HG03060 (cell line): ENCODE measurements at regions not wholly inside any gene's neighbourhood (a gene's known extent, or its start where the extent isn't known, plus 50 kb on each side); places are given as distances from the start of the nearest gene placed in this dataset.

Experiments used
- ATAC-seq: cut with Tn5 transposase; IDR thresholded peaks from one replicate; pipeline ENCODE4 v1.9.1; 2021; ENCODE audit warnings: low read depth, moderate number of reproducible peaks; ENCODE audit not compliant: unreplicated experiment

DNA sequence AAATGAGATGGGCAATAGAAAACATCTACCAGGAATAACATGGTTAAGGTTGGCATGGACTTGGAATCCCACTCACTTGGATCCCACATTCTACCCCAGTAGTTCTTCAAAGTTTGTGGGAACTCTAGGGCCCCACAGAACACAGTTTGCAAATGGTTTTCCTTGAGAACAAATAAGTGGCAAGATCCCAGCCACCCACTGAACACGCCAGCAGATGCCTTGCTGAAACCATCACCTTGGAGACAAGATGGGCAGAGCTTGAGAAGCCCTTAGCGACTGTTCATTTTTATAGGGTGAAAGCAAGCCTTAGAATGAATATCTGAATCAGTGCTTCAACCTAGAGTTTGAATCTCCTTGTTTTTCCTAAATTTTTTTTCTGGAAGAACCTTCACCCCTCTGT, 349.1 kb downstream of the RPS24 start:
- ATAC-seq = no peak

DNA sequence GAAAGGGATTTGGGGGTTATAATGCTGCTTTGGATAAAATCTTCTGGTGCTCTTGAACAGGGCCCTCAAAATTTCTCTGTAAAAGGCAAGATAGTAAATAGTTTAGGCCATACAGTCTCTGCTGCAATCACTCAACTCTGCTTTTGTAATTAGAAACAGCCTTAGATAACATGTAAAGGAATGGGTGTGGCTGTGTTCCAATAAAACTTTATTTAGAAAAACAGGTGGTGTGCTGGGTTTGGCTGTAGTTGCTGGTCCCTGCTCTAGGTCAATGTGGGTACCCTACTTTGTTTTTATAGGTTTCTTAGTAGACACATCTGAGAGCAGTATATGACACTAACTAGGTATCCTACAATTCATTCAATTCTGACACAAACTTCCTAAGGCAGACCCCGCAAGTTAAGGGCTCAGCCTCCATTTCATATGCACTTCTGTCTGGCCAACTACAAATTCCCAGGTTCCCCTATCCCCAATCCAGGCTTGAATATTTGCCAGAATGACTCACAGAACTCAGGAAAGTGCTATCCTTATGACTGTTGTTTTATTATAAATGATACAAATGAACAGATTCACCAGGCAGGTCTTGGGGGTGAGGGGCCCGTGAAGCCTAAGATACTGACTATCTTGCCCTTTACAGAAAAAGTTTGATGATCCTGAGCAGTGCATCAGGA, 349.9 kb downstream of the RPS24 start:
- ATAC-seq = no peak

DNA sequence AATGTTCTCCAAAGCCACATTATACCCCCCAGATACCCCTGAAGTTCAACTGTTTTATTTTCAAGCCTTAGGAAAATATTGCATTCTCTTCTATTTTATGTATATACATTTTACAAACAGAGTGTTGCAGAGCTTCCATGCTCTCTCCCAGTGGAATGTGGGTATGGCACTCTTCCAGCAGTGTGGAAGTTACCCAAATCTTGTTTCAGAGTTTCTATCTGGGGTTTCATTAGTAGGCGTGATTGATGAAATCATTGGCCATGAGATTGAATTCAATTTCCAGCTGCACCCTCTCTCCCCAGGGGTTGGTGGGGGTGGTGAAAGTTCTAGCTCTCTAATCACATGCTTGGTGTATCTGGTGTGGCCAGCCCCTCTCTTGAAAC, 350.4 kb downstream of the RPS24 start:
- ATAC-seq = no peak

DNA sequence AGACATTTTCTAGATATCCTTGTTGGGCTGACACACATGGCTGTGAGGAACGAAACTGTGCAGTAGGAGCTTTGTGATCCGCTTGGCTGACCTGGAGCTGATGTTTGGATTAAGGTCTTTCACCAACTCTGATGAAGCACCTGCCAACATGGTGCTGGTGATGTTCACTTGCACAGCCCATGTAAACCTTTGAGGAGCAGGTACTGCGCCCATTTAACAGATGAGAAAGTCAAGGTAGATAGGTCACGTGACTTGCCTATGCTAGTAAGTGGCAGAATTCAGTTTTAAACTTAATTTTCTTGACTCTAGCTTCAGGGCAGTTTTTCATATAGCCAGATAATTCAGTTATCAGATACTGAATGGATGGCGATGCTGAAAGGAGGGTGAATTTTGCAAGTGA, 351.9 kb downstream of the RPS24 start:
- no peak for ATAC-seq

DNA sequence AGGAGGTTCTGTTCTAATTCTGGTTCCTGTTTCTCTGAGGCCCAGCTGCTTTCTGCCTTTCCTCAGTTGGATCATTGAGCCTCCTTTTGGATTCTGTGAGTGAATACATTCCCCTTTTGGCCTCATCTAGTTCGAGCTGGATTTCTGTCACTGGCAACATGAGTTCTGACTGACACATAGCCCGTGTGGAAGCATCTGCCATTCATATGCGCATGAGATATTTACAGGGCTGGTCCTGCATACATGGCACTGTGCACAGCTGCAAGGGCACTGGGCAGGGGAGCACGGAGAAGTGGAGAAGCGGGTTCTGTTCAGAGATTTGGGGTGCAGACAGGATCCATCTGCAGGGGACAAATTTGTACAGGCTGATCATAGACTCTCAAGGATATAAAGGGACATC, 352.8 kb downstream of the RPS24 start:
- no peak for ATAC-seq

DNA sequence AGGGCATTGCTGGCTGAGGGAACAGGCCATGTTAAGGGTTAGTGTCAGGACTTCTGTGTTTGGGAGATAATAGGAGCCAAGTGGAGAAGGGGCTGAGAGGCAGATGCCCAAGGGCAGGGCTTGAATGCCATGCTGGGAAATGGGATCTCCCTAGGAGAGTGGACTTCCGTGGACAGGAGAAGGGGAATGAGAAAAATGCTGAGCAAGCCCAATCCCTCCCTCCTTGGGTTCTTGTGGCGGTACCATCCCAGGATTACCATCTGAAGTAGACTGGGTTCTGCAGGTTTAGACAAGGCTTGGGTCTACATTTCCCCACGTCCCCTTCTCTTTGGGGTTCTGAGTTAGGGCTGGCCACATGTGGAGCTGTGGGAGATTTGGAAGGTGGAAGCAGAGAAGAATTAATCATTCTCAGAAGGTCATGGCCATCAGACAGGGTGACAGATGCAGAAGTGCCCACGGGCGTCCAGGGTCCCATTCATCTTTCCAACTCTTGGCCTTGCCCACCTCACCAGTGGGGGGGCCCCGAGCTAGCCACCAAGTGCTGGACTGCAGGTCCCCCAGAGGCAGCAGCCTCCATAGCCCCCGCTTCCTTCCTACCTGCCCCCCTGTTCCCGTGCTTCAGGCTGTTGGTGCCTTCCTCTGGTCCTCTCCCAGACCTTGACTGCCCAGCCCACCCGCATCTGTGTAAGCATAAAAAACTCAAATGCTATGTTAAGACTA, 354.8 kb downstream of the RPS24 start:
- no peak for ATAC-seq

DNA sequence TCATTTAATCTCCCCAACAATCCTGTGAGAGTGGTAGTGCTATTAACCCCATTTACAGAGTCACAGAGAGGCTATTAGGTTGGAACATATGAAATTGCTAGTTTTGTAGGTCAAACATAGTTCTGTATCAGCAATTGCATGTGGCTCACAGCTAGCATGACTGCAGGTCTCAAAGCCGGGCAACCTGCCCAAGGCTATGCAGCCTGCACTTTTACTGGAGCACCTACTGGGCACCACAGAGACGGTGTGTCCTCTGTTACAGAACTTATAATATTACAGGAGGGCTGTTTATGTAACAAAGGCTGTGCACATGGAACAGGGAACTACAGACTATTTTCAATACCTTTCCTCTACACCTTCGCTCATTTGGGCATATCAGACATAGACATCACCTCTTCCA, 355.8 kb downstream of the RPS24 start:
- no peak for ATAC-seq

DNA sequence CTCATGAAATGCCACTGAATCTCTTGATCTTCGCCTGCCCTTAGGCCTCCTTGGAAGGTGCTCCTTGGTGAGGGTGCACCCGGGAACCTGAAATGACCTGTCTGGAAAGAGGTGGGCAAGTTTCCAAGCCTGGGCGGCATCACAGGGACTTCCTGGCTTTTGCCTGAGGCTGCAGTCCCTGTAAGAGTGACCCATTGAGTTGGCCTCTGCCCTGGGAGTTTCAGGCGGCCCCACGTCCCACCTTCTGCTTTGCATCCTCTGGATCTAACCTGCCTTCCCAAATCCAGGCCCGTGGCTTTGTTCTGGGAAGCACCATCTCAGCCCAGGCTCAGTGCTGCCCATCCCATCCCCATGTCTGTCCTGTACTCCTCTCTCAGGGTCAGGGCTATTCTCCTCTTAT, 356.4 kb downstream of the RPS24 start:
- no peak for ATAC-seq

DNA sequence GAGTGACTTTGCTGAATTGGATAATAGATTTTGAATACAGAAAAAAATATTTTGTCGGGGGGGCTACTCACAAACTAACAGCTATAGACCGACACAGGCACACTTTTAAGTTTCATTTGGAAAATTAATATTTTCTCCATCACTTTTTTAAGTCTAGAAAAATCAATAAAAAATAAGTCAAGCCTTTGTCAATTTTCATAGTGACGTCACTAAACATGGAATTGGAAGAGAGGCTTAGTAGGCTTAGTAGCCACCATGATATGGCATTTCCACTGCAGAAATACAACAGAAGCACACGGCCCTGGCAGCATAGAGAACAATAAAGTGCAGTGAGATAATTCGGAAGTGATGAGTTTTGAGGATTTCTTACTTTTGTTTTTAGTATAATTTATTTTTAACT, 357.2 kb downstream of the RPS24 start:
- ATAC-seq = no peak

DNA sequence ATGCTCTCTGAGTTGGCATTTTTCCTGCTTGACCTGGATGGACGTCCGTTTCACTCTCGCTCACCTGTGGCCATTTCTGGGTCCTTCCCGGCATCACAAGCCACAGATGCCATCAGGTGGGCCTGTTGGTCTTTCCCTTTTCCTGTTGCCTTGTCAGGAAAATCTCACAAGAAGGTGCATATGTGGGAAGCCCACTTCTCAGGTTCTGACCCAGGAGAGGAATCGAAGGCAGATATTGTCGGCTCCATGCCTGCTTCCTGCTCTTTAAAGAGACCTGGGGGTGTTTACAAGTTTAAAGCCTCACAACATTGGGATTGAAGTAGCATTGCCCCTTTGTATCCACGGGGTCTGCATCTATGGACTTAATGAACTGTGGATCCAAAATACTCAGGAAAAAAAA, 357.9 kb downstream of the RPS24 start:
- no peak for ATAC-seq

DNA sequence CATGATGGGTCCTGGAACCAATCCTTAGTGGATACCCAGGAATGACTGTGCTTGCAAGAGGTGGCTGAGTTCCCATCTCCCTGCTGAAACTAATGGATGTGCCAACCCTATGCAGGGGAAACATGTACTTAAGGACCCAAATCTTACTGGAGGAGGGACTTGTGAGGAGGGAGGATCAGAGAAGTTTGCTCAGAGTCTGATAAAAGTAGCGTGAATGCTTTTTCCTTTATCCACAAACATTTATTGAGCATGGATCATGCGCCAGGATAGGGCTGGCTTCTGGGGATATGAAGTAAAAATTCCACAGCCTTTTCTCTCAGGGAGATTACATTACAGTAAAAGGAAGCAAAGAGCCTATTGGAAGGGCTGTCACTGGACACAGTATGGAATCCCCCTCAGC, 358.5 kb downstream of the RPS24 start:
- no peak for ATAC-seq

DNA sequence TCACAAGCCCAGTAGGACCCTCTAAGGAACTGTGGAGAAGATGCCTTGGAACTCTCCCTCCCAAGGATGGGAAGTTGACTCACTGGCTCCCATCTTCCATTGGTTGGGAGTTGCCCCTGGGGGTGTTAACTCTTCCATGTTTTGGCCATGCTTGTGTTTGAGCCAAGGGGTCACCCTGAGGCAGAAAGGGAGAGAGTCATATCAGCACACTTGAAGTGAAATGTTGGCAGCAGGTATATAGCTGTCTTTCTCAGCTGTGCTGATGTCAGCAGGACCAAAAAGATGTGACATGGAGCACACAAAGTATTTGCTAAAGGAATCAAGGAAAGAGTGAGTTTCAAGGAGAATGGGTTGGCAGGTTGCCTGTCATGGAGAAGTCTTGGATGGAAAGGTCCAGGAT, 359.4 kb downstream of the RPS24 start:
- ATAC-seq = no peak

DNA sequence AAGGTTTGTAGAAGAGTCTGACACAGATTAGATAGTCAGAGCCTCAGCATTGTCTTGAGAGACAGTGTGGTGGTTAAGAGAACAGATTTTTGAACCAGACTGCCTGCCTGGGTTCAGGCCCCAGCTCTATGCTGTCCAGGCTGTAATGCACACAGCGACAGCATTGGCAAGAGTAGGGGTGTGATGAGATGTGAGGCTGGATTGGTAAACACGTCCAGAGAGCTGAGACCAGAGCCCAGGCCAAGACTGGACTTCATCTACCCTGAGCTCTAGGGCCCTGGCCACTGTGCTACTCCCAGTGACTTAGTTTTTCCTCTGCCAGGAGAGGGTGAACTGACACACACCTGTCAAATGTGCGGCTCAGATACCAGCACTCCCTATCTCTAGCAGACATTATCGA, 360.4 kb downstream of the RPS24 start:
- no peak for ATAC-seq

DNA sequence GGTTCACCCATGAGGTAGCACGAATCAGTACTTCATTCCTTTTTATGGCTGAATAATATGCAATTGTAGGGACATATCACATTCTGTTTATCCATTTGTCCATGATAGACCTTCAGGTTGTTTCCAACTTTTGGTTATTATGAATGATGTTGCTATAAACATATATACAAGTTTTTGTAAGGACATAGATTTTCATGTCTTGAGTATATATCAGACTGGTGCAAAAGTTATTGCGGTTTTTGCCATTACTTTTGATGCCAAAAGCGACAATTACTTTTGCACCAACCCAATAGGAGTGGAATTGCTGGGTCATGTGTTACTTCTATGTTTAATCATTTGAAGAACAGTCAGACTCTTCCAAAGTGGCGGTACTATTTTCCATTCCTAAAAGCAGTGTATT, 361.5 kb downstream of the RPS24 start:
- ATAC-seq = no peak

DNA sequence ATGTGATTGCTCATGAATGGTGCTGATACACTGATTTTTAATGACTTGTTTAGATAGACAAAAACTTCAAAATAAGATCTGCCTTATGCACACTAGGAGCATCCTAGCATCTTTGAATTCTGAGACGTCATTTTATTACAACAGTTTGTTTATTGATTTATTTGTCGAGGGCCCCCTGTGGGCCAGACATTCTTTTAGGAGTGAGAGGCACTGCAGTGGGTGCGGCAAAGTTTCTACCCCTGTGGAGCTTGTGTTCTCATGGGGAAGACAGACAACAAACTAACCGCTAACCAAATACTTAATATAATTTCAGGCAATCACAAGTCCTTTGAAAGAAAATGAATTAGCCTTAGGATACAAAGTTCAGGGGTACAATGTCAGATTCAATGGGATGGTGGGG, 363.1 kb downstream of the RPS24 start:
- ATAC-seq = no peak

DNA sequence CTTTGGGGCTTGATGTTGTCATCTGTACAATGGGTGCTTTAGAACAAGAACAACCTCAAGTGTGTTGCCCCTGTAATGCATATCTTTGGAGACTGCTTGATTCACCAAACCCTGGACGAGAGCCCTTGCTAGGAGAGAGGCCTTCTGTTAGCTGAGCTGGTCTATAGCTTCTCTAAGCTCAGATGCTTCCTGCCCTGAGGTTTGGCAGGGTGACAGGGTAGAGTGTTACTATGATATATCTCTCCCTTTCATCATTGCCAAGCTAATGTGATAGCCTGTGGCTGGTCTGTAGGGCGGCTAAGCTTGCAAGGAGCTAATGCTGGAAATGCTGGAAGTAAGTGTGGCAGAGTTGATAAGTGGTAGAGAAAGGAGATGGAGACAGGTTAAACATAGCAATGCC, 364.1 kb downstream of the RPS24 start:
- ATAC-seq = no peak

DNA sequence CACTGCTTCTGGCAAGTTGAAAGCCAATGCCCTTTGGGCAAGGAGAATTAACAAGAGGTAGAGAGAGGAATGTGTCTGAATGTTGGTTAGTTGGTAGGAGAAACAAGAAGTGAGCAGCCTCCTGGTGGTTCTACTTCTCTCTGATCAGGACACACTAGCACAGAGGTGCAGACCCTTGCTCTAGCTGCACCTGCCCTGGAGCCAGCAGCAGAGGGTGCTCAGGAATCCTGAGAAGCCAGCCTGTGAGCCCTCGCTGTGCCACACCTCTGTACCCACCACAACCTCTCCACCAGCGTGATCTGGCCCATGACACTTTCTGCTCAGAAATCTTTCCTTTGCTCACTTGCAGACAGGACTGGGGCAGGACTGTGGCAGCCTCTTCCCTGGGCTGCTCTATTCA, 364.7 kb downstream of the RPS24 start:
- ATAC-seq = no peak

DNA sequence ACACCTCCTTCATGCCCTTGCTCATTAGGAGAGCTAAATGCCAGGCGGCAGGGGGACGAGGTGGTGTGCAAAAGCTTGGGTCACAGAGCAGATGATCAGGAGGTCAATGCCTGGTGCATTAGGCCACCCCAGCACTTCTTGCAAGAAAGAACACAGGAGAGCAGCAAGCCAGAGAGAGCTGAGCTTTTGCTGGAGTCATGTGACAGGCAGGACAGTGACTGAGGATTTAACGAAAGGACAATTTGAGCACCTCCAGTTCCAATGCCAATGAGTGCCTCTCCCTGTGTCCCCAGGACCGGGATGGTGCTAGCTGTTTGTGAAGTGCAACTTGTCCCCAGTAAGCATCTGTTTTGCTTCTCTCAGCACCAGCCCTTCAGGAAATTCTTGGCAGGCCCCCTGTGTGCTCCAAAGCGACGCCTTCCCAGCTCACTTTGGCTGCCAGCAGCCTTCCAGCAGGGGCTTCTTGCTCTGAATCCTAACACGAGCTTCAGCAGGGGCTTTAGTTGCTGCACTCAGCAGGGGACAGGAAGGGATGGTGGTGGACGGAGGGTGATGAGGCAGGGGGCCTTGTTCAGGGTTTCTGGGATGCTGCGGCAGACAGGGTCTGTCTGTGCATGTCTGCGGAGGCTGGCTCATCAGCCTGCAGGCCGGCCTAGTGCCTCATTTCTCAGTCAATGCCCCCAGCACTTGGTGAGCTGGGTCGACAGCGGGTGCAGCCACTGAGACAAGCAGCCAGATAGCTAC, 368.1 kb downstream of the RPS24 start:
- ATAC-seq = no peak

DNA sequence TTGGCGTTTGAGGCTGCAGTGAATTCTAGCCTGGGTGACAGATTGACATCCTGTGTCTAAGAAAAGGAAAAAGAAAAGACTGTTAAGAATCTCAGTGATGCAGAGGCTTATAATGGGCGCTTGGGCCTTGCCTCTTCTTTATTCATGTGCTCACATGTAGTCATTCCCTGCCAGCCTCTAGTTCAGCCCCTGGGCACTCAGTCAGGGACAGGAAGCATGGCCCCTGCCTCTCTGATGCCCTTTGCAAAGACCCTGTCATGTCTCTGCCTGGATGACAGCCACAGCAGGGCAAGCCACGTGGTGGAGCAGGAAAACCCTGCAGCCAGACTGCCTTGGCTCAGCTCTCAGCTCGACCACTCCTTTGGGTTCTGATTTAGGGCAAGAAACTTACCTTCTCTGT, 368.9 kb downstream of the RPS24 start:
- ATAC-seq = no peak

DNA sequence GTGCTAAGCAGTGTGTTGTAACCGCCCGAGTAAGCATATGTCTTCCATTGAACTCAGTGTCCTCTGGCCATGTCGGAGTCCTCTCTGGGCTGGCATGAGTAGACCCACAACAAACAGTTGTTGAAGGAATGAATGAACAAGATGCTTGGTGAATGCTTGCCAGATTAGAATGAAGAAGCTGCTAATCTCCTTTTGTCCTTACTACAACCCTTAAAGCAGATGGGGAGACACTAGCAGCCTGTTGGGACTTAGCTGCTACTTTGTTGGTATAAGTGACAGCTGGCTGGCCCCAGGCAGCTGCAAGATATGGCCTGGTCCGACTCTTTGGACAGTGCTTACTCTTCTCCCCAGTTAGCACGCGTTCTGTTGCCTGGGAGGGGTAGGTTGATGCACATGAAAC, 370.1 kb downstream of the RPS24 start:
- no peak for ATAC-seq

DNA sequence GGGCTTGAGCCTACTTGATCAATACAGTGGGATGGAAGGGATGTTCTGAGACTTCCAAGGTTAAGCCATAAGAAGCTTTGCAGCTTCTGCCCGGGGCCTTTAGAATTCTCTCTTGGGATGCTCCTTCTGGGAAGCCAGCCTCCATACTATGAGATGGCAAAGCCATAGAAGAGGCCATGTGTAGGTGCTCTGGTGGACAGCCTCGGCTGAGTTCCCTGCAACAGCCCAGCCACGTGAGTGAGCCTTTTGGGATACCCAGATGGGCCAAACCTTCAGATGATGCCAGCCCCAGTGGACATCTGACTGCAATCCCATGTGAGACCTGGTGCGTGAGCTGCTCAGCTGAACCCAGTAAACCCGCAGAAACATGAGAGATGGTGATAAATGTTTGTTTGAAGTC, 370.6 kb downstream of the RPS24 start:
- ATAC-seq = no peak

DNA sequence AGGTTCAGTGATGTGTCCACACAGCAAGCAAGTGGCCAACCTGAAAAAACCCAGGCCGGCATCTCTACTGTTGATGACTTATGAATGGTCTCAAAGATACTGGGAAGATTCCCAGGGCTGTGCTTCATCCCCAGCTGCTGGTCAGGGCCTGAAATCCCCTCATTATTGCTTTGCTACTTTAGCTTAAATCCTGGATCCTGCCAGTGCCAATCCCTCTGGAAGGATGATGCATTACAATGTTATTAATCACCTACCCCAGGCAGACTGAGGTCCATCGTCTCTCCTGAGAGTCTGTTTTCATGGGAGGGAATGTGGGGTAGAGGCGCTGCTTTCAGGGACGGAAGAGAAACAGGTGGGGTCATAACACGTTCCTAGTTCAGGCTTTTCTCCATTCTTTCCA, 371.6 kb downstream of the RPS24 start:
- no peak for ATAC-seq
